ENCODE measurements at regions not wholly inside any gene's neighbourhood (a gene's known extent, or its start where the extent isn't known, plus 50 kb on each side); places are given as distances from the start of the nearest gene placed in this dataset.

DNA sequence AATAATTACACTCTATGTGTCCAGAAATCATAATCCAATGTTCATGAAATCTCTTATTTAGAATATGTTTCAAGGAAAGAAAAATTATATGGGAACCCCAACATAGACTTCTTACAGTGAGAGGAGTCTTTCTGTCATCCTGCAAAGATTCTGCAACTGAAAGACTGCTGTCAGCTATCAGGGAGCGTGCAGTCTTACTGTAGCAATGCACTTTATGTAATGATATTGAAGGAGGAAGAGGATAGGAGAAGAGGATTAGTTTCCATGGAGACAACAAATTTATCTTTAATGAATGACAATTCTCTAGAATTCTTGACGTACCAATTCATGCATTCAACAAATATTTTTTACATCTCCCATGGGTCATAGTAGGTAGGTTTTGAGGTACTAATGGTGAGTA is 61.3 kb upstream of the MYT1L start:
- no peak for TF ChIP-seq ZFP30 (CRISPR knock-in tag; IDR thresholded peaks at IDR 0.05)
- TF ChIP-seq ESRRG (CRISPR knock-in tag; IDR thresholded peaks at IDR 0.05), result no peak
- TF ChIP-seq ZFP3 (CRISPR knock-in tag; IDR thresholded peaks at IDR 0.05), result no peak
- no peak for TF ChIP-seq ARNTL (CRISPR knock-in tag; IDR thresholded peaks at IDR 0.05; ENCODE audit: borderline replicate concordance, low read depth)
- TF ChIP-seq CREB5 (CRISPR knock-in tag; IDR thresholded peaks at IDR 0.05; ENCODE audit: low read depth), result no peak
- TF ChIP-seq ZNF8 (CRISPR knock-in tag; IDR thresholded peaks at IDR 0.05), result no peak
- TF ChIP-seq SNAI2 (CRISPR knock-in tag; IDR thresholded peaks at IDR 0.05), result no peak
- TF ChIP-seq, protein P1, sequence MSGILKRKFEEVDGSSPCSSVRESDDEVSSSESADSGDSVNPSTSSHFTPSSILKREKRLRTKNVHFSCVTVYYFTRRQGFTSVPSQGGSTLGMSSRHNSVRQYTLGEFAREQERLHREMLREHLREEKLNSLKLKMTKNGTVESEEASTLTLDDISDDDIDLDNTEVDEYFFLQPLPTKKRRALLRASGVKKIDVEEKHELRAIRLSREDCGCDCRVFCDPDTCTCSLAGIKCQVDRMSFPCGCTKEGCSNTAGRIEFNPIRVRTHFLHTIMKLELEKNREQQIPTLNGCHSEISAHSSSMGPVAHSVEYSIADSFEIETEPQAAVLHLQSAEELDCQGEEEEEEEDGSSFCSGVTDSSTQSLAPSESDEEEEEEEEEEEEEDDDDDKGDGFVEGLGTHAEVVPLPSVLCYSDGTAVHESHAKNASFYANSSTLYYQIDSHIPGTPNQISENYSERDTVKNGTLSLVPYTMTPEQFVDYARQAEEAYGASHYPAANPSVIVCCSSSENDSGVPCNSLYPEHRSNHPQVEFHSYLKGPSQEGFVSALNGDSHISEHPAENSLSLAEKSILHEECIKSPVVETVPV (CRISPR knock-in tag; IDR thresholded peaks at IDR 0.05), result no peak
- no peak for TF ChIP-seq PATZ1 (CRISPR knock-in tag; IDR thresholded peaks at IDR 0.05; ENCODE audit: borderline replicate concordance)
- no peak for TF ChIP-seq RARB (CRISPR knock-in tag; IDR thresholded peaks at IDR 0.05)
- no peak for TF ChIP-seq PPARA (CRISPR knock-in tag; IDR thresholded peaks at IDR 0.05; ENCODE audit: borderline replicate concordance)

All from SK-N-SH treated with all-trans-retinoic acid at 6 μM for 48 hours (cell line).